GM18907 (cell line): ENCODE measurements at regions not wholly inside any gene's neighbourhood (a gene's known extent, or its start where the extent isn't known, plus 50 kb on each side); places are given as distances from the start of the nearest gene placed in this dataset.

Experiments used
- ATAC-seq: cut with Tn5 transposase; IDR thresholded peaks from one replicate; pipeline ENCODE4 v1.9.1; 2021; ENCODE audit warnings: mild to moderate bottlenecking, moderate library complexity; ENCODE audit not compliant: unreplicated experiment

GRCh38 chr14:97283841-97284240 is 486.7 kb downstream of the VRK1 start:
- no peak for ATAC-seq

- no peak for ATAC-seq
Observed at GRCh38 chr14:97287956-97288355, 490.8 kb downstream of the VRK1 start.

- ATAC-seq: no peak
Observed at GRCh38 chr14:97290065-97290464, 492.9 kb downstream of the VRK1 start.

GRCh38 chr14:97290977-97291376 is 493.8 kb downstream of the VRK1 start:
- ATAC-seq: no peak

GRCh38 chr14:97293659-97294058 is 496.5 kb downstream of the VRK1 start:
- ATAC-seq: no peak

- no peak for ATAC-seq
Observed at GRCh38 chr14:97295108-97295710, 498.0 kb downstream of the VRK1 start.

- no peak for ATAC-seq
Observed at GRCh38 chr14:97296176-97296575, 499.0 kb downstream of the VRK1 start.

GRCh38 chr14:97297100-97297499 is 499.9 kb downstream of the VRK1 start:
- ATAC-seq: no peak

GRCh38 chr14:97298331-97298730 is 501.1 kb downstream of the VRK1 start:
- ATAC-seq: no peak

GRCh38 chr14:97298736-97299135 is 501.6 kb downstream of the VRK1 start:
- ATAC-seq: no peak

- no peak for ATAC-seq
Observed at GRCh38 chr14:97299661-97300060, 502.5 kb downstream of the VRK1 start.

- ATAC-seq: no peak
Observed at GRCh38 chr14:97301931-97302559, 504.9 kb downstream of the VRK1 start.

GRCh38 chr14:97306133-97306759 is 509.1 kb downstream of the VRK1 start:
- ATAC-seq: no peak

GRCh38 chr14:97306760-97307246 is 509.6 kb downstream of the VRK1 start:
- ATAC-seq: no peak

GRCh38 chr14:97311411-97311810 is 514.2 kb downstream of the VRK1 start:
- no peak for ATAC-seq

GRCh38 chr14:97312910-97313309 is 515.7 kb downstream of the VRK1 start:
- no peak for ATAC-seq

GRCh38 chr14:97315790-97316189 is 518.6 kb downstream of the VRK1 start:
- ATAC-seq: no peak

- no peak for ATAC-seq
Observed at GRCh38 chr14:97318380-97318779, 521.2 kb downstream of the VRK1 start.

GRCh38 chr14:97319691-97320090 is 522.5 kb downstream of the VRK1 start:
- no peak for ATAC-seq

- no peak for ATAC-seq
Observed at GRCh38 chr14:97328743-97329142, 531.6 kb downstream of the VRK1 start.

- ATAC-seq: no peak
Observed at GRCh38 chr14:97329701-97330100, 532.5 kb downstream of the VRK1 start.

- no peak for ATAC-seq
Observed at GRCh38 chr14:97331058-97331457, 533.9 kb downstream of the VRK1 start.
